ENCODE measurements at regions not wholly inside any gene's neighbourhood (a gene's known extent, or its start where the extent isn't known, plus 50 kb on each side); places are given as distances from the start of the nearest gene placed in this dataset.

DNA sequence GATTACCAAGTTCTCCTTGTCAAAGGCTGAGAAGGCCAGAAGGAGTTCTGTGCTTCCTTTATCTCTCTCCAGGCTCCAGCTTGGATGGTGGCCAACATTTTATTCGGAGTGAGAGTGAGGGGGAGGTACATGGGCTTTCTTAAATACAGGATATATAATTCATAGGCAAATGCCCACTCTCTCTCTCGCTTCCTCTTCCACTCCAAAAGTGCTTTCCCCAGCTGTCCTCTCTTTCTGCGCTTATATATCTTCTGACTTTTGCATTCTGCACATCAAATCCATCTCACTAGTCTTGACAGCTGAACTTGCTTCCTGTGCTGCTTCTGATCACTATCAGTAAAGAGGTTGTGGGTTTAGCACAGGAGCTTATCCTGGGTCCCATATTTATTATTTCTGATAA, 125.4 kb upstream of the ARHGAP20 start:
- Histone ChIP-seq H3K4me1 (peaks cover 0 to 6% of the 10 kb centered on the region in 2 donors), H3K27ac (no peak overlapping the region), H3K36me3 (no peaks in the 10 kb centered on the region), H3K4me3 (replicated peaks in 1 of 3) (no peak overlapping the region), H3K9me3 (no peaks in the 10 kb centered on the region), H3K27me3 (no peaks in the 10 kb centered on the region)
- DNase-seq, result no peak
- intact Hi-C loops (cut with DNase I), result no loop called here
- WGBS, 2 donors, result 70 to 77% methylated on average over 3 of the region's 3 CpGs
- TF ChIP-seq POLR2A (IDR thresholded peaks at IDR 0.05), result no peak
- TF ChIP-seq, protein P1, sequence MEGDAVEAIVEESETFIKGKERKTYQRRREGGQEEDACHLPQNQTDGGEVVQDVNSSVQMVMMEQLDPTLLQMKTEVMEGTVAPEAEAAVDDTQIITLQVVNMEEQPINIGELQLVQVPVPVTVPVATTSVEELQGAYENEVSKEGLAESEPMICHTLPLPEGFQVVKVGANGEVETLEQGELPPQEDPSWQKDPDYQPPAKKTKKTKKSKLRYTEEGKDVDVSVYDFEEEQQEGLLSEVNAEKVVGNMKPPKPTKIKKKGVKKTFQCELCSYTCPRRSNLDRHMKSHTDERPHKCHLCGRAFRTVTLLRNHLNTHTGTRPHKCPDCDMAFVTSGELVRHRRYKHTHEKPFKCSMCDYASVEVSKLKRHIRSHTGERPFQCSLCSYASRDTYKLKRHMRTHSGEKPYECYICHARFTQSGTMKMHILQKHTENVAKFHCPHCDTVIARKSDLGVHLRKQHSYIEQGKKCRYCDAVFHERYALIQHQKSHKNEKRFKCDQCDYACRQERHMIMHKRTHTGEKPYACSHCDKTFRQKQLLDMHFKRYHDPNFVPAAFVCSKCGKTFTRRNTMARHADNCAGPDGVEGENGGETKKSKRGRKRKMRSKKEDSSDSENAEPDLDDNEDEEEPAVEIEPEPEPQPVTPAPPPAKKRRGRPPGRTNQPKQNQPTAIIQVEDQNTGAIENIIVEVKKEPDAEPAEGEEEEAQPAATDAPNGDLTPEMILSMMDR (IDR thresholded peaks at IDR 0.05), result no peak

DNA sequence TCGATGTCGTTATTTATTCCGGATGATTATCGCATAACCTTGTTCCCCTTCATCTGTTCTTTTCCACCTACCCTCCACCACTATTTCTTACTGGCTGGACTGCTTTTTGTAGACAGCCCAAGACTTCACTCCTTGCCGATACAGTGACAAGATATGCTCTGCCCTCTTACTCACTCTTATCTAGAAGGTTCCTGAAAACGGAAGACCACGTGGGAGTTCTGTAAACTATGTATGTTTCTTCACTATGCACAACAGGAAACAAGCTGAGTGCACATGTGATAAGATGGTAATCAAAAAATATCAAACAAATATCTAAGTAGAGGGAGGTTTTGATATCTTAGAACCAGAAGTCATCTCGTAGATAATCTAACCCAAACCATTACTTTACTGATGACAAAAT, 122.9 kb upstream of the ARHGAP20 start:
- Histone ChIP-seq H3K27me3 (no peaks in the 10 kb centered on the region), H3K4me1 (peaks cover 4 to 6% of the 10 kb centered on the region in 2 donors), H3K27ac (no peak overlapping the region), H3K36me3 (no peaks in the 10 kb centered on the region), H3K4me3 (replicated peaks in 1 of 3) (no peak overlapping the region), H3K9me3 (no peaks in the 10 kb centered on the region)
- no peak for DNase-seq
- intact Hi-C loops (cut with DNase I), result no loop called here
- 89 to 90% methylated on average over 8 of the region's 8 CpGs for WGBS, 2 donors
- TF ChIP-seq, protein P1 (IDR thresholded peaks at IDR 0.05), result no peak
- TF ChIP-seq POLR2A (IDR thresholded peaks at IDR 0.05), result no peak

DNA sequence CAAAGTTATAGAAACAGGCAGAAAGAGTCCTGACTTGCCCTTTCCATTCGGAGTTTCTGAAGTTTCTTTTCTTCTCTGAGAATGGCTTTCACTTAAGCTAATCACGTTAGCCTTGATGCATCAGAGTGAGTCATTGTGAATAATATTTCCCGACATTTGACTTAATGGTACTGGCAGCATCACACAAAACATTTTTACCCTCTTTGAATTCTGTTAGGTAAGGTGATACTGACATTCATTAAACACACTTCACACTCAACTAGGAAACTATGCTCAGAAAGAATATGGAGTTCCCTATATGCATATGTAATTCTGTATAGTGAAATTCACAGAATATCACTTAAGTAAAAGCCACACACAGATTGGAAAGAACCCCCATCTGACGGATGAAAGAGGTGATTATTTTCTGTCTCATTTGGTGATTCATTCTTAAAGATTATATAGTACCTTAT, 120.8 kb upstream of the ARHGAP20 start:
- Histone ChIP-seq H3K9me3 (no peaks in the 10 kb centered on the region), H3K4me1 (peaks cover 4 to 6% of the 10 kb centered on the region in 2 donors), H3K4me3 (replicated peaks in 1 of 3) (no peak overlapping the region), H3K27ac (no peak overlapping the region), H3K27me3 (no peaks in the 10 kb centered on the region), H3K36me3 (no peaks in the 10 kb centered on the region)
- intact Hi-C loops (cut with DNase I), result no loop called here
- TF ChIP-seq, protein P1 (IDR thresholded peaks at IDR 0.05), result no peak
- TF ChIP-seq POLR2A (IDR thresholded peaks at IDR 0.05), result no peak
- WGBS, 2 donors, result 91% methylated on average over 4 of the region's 4 CpGs
- DNase-seq, result no peak

DNA sequence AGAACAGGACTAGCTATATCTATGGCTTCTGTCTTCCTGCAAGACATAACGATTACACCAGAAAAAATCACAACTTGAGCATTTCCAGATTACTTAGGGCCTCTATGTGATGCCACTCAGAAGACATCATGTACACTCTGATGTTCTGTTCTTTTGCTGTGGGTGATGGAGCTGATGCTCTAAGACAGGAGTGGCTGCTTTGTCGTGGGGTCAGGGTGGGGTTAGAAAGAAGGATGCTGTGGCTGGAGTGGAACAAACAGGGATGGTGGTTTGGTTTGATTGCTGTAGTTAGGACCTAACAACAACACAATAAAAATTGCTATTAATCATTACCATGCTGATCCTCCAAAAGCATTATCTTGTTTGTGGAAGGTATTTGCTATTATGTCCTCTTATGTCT, 120.3 kb upstream of the ARHGAP20 start:
- H3K27ac ChIP-seq, result no peak overlapping the region
- no peak overlapping the region for H3K4me3 ChIP-seq (replicated peaks in 1 of 3)
- WGBS, 2 donors, result 91 to 93% methylated on average over 2 of the region's 2 CpGs
- no peaks in the 10 kb centered on the region for H3K9me3 ChIP-seq
- no peaks in the 10 kb centered on the region for H3K27me3 ChIP-seq
- no peaks in the 10 kb centered on the region for H3K36me3 ChIP-seq
- intact Hi-C loops (cut with DNase I), result no loop called here
- no peak for TF ChIP-seq POLR2A (IDR thresholded peaks at IDR 0.05)
- TF ChIP-seq, protein P1 (IDR thresholded peaks at IDR 0.05), result no peak
- peaks cover 4 to 6% of the 10 kb centered on the region in 2 donors for H3K4me1 ChIP-seq
- no peak for DNase-seq

DNA sequence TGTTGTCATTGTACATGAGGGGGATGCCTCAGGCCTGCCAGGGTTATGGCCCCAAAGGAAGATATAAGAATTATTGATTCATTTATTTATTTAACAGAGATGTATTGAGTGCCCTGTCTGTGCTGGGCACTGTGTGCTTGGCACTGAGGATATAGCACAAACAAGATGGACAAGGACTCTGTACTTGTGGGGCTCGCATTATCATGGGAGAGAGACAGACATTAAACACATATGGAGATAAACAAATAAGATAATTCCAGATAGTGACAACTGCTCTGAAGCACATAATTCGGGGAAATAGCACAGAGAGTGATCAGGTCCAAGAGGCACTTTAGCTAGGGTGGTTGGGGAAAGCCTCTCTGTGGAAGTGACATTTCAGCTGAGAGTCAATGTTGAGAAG, 119.8 kb upstream of the ARHGAP20 start:
- Histone ChIP-seq H3K36me3 (no peaks in the 10 kb centered on the region), H3K4me1 (peaks cover 4 to 6% of the 10 kb centered on the region in 2 donors), H3K27ac (no peak overlapping the region), H3K4me3 (replicated peaks in 1 of 3) (no peak overlapping the region), H3K27me3 (no peaks in the 10 kb centered on the region), H3K9me3 (no peaks in the 10 kb centered on the region)
- TF ChIP-seq, protein P1 (IDR thresholded peaks at IDR 0.05), result no peak
- TF ChIP-seq POLR2A (IDR thresholded peaks at IDR 0.05), result no peak
- intact Hi-C loops (cut with DNase I), result no loop called here
- no peak for DNase-seq
- WGBS, 2 donors, result 93 to 95% methylated on average over 2 of the region's 2 CpGs

Data from thyroid gland (tissue), 4 donors.